Urothelium cell line (cell line): ENCODE measurements at regions not wholly inside any gene's neighbourhood (a gene's known extent, or its start where the extent isn't known, plus 50 kb on each side); places are given as distances from the start of the nearest gene placed in this dataset.
"Not testable (repeated sequence)": the region's sequence is repeated elsewhere in the genome, so short reads cannot be mapped to it uniquely, and the experiment has no call there.

Source experiments
- DNase-seq: peaks from one replicate; pipeline ENCODE4 v3.0.0; 2011; ENCODE audit warnings: low spot score, mixed read lengths
- FAIRE-seq: peaks from 2 replicates; lab custom pipeline; 2011; peaks lifted over from hg19 to GRCh38; lab: Jason Lieb, UNC

GRCh38 chrX:96181605-96182004, 503.0 kb upstream of the DIAPH2 start:
- no peak for FAIRE-seq

GRCh38 chrX:96182366-96182765, 502.3 kb upstream of the DIAPH2 start:
- FAIRE-seq (no peak), DNase-seq (peak; percentile 20)

More at GRCh38 chrX:96181605-96182004, 503.0 kb upstream of the DIAPH2 start:
- no peak for DNase-seq

- DNase-seq (no peak), FAIRE-seq (no peak)
Observed at GRCh38 chrX:96183391-96183790, 501.3 kb upstream of the DIAPH2 start.

- DNase-seq (peak; percentile 2), FAIRE-seq (no peak)
Observed at GRCh38 chrX:96183843-96184242, 500.8 kb upstream of the DIAPH2 start.

- FAIRE-seq = no peak
- no peak for DNase-seq
Observed at GRCh38 chrX:96204928-96205327, 479.7 kb upstream of the DIAPH2 start.

GRCh38 chrX:96211953-96212352, 472.7 kb upstream of the DIAPH2 start:
- no peak for FAIRE-seq
- DNase-seq = no peak

- FAIRE-seq = not testable (repeated sequence)
Observed at GRCh38 chrX:96214681-96215080, 470.0 kb upstream of the DIAPH2 start.

GRCh38 chrX:96224279-96224678, 460.4 kb upstream of the DIAPH2 start:
- DNase-seq (no peak), FAIRE-seq (no peak)

More at GRCh38 chrX:96214681-96215080, 470.0 kb upstream of the DIAPH2 start:
- DNase-seq = not testable (repeated sequence)

GRCh38 chrX:96244955-96245354, 439.7 kb upstream of the DIAPH2 start:
- DNase-seq (no peak), FAIRE-seq (no peak)

- FAIRE-seq = no peak
- no peak for DNase-seq
Observed at GRCh38 chrX:96246436-96246835, 438.2 kb upstream of the DIAPH2 start.
